ENCODE measurements at regions not wholly inside any gene's neighbourhood (a gene's known extent, or its start where the extent isn't known, plus 50 kb on each side); places are given as distances from the start of the nearest gene placed in this dataset.
"Not testable (repeated sequence)": the region's sequence is repeated elsewhere in the genome, so short reads cannot be mapped to it uniquely, and the experiment has no call there.

- not testable (repeated sequence) for ATAC-seq (replicated peaks); H3K36me3 Mint-ChIP-seq (ENCODE audit: insufficient read depth); DNase-seq; H3K27ac Mint-ChIP-seq; H3K27me3 Mint-ChIP-seq; H3K9me3 Mint-ChIP-seq; H3K4me1 Mint-ChIP-seq (ENCODE audit: low read depth in 2 of 2); H3K4me3 Mint-ChIP-seq
Measured at GRCh38 chr15:22519213-22519612, 60.5 kb downstream of the GOLGA6L22 start.

- not testable (repeated sequence) for H3K9me3 Mint-ChIP-seq; ATAC-seq (replicated peaks); H3K4me3 Mint-ChIP-seq; H3K4me1 Mint-ChIP-seq (ENCODE audit: low read depth in 2 of 2); DNase-seq; H3K27me3 Mint-ChIP-seq; H3K27ac Mint-ChIP-seq; H3K36me3 Mint-ChIP-seq (ENCODE audit: insufficient read depth)
Measured at GRCh38 chr15:22526537-22526936, 67.8 kb downstream of the GOLGA6L22 start.

GRCh38 chr15:22527016-22527415 lies 68.3 kb downstream of the GOLGA6L22 start:
- H3K4me3 Mint-ChIP-seq; DNase-seq; H3K9me3 Mint-ChIP-seq; H3K4me1 Mint-ChIP-seq (ENCODE audit: low read depth in 2 of 2); H3K36me3 Mint-ChIP-seq (ENCODE audit: insufficient read depth); H3K27me3 Mint-ChIP-seq; H3K27ac Mint-ChIP-seq; ATAC-seq (replicated peaks): not testable (repeated sequence)

- ATAC-seq (replicated peaks); H3K4me1 Mint-ChIP-seq (ENCODE audit: low read depth in 2 of 2); H3K27ac Mint-ChIP-seq; H3K9me3 Mint-ChIP-seq; H3K27me3 Mint-ChIP-seq; H3K36me3 Mint-ChIP-seq (ENCODE audit: insufficient read depth); DNase-seq; H3K4me3 Mint-ChIP-seq: not testable (repeated sequence)
Measured at GRCh38 chr15:22529200-22529599, 70.5 kb downstream of the GOLGA6L22 start.

GRCh38 chr15:22559701-22560100 lies 101.0 kb downstream of the GOLGA6L22 start:
- not testable (repeated sequence) for H3K4me3 Mint-ChIP-seq; H3K27me3 Mint-ChIP-seq; H3K27ac Mint-ChIP-seq; DNase-seq; H3K4me1 Mint-ChIP-seq (ENCODE audit: low read depth in 2 of 2); ATAC-seq (replicated peaks); H3K36me3 Mint-ChIP-seq (ENCODE audit: insufficient read depth); H3K9me3 Mint-ChIP-seq

- H3K27ac Mint-ChIP-seq; H3K9me3 Mint-ChIP-seq; H3K4me3 Mint-ChIP-seq; H3K27me3 Mint-ChIP-seq; ATAC-seq (replicated peaks); DNase-seq; H3K4me1 Mint-ChIP-seq (ENCODE audit: low read depth in 2 of 2); H3K36me3 Mint-ChIP-seq (ENCODE audit: insufficient read depth): not testable (repeated sequence)
Measured at GRCh38 chr15:22561716-22562115, 103.0 kb downstream of the GOLGA6L22 start.

GRCh38 chr15:22566510-22566909 lies 107.8 kb downstream of the GOLGA6L22 start:
- not testable (repeated sequence) for H3K27me3 Mint-ChIP-seq; H3K9me3 Mint-ChIP-seq; H3K4me3 Mint-ChIP-seq; H3K4me1 Mint-ChIP-seq (ENCODE audit: low read depth in 2 of 2); H3K36me3 Mint-ChIP-seq (ENCODE audit: insufficient read depth); DNase-seq; ATAC-seq (replicated peaks); H3K27ac Mint-ChIP-seq

- not testable (repeated sequence) for H3K36me3 Mint-ChIP-seq (ENCODE audit: insufficient read depth); ATAC-seq (replicated peaks); H3K27ac Mint-ChIP-seq; H3K9me3 Mint-ChIP-seq; DNase-seq; H3K4me3 Mint-ChIP-seq; H3K4me1 Mint-ChIP-seq (ENCODE audit: low read depth in 2 of 2); H3K27me3 Mint-ChIP-seq
Measured at GRCh38 chr15:22569486-22569885, 110.8 kb downstream of the GOLGA6L22 start.

- not testable (repeated sequence) for H3K36me3 Mint-ChIP-seq (ENCODE audit: insufficient read depth); H3K27me3 Mint-ChIP-seq; H3K4me1 Mint-ChIP-seq (ENCODE audit: low read depth in 2 of 2); ATAC-seq (replicated peaks); H3K4me3 Mint-ChIP-seq; H3K9me3 Mint-ChIP-seq; H3K27ac Mint-ChIP-seq; DNase-seq
Measured at GRCh38 chr15:22572152-22572735, 113.5 kb downstream of the GOLGA6L22 start.

GRCh38 chr15:22572792-22573191 lies 114.1 kb downstream of the GOLGA6L22 start:
- not testable (repeated sequence) for H3K27me3 Mint-ChIP-seq; ATAC-seq (replicated peaks); H3K27ac Mint-ChIP-seq; H3K4me1 Mint-ChIP-seq (ENCODE audit: low read depth in 2 of 2); H3K4me3 Mint-ChIP-seq; H3K36me3 Mint-ChIP-seq (ENCODE audit: insufficient read depth); DNase-seq; H3K9me3 Mint-ChIP-seq

- H3K9me3 Mint-ChIP-seq; DNase-seq; H3K27ac Mint-ChIP-seq; H3K4me3 Mint-ChIP-seq; H3K36me3 Mint-ChIP-seq (ENCODE audit: insufficient read depth); H3K27me3 Mint-ChIP-seq; H3K4me1 Mint-ChIP-seq (ENCODE audit: low read depth in 2 of 2); ATAC-seq (replicated peaks): not testable (repeated sequence)
Measured at GRCh38 chr15:22577828-22578227, 119.1 kb downstream of the GOLGA6L22 start.

GRCh38 chr15:22579213-22579612 lies 120.5 kb downstream of the GOLGA6L22 start:
- not testable (repeated sequence) for H3K36me3 Mint-ChIP-seq (ENCODE audit: insufficient read depth); H3K9me3 Mint-ChIP-seq; H3K4me3 Mint-ChIP-seq; H3K27me3 Mint-ChIP-seq; H3K4me1 Mint-ChIP-seq (ENCODE audit: low read depth in 2 of 2); ATAC-seq (replicated peaks); DNase-seq; H3K27ac Mint-ChIP-seq

GRCh38 chr15:22587391-22587790 lies 128.7 kb downstream of the GOLGA6L22 start:
- H3K4me1 Mint-ChIP-seq (ENCODE audit: low read depth in 2 of 2); H3K27me3 Mint-ChIP-seq; H3K36me3 Mint-ChIP-seq (ENCODE audit: insufficient read depth); H3K4me3 Mint-ChIP-seq; H3K9me3 Mint-ChIP-seq; H3K27ac Mint-ChIP-seq; ATAC-seq (replicated peaks); DNase-seq: not testable (repeated sequence)

- H3K27me3 Mint-ChIP-seq; H3K4me1 Mint-ChIP-seq (ENCODE audit: low read depth in 2 of 2); ATAC-seq (replicated peaks); H3K27ac Mint-ChIP-seq; H3K4me3 Mint-ChIP-seq; DNase-seq; H3K9me3 Mint-ChIP-seq; H3K36me3 Mint-ChIP-seq (ENCODE audit: insufficient read depth): not testable (repeated sequence)
Measured at GRCh38 chr15:22598552-22598951, 139.8 kb downstream of the GOLGA6L22 start.
